ENCODE measurements at regions not wholly inside any gene's neighbourhood (a gene's known extent, or its start where the extent isn't known, plus 50 kb on each side); places are given as distances from the start of the nearest gene placed in this dataset.

DNA sequence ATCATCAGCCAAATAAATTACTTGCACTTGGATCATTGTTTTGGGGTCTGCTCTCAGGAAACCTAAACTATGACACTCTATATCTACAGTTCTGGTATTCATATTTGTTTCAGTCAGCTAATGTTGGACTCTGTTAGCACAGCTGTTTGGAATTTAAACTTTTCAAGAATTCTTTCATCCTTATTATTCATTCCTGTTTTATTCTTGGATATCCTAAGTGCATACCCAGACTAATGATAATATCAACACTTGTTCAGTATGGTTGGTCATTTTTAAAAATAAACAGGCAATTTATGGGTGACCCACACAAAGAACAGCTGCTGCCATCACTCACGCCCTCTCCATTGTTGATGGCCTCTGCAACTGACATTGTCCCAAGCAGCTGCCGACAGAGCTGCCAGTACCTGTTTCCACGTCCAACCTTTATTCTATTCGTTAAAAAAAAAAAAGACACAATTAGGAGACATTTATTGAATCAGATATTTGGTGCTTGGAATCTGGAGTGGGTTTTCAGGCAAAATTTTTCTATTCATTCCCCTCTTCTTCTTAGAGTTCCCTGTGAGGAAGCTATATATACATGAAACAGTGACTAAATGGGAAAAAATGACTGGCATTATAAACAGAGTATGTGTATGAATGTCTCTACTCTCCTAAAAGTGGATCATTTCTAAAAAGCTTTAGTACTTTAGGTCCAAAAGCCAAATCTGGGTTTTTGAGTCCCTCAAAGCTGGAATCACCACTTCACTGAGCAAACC lies 252.1 kb upstream of the NAV3 start:
- no peak for DNase-seq (ENCODE audit: low read depth in 4 of 4, low spot score in 2 of 4)

DNA sequence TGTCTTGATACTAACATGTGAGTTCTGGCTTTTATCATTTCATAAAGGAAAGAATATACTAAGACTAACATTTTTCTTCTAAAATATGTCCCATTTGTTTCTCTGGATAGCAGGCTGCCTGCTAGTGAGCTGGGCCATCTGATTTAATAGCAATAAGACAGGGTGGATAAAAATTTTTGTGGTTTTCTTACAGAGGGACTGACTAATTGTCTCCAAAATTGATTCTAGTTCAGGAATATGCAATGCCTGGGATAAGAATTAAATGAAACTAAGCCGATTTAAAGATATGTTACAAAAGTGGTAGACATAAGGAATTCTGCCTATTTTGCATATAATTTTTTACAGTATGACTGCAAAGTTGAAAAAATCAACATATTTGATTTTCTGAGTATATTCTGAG lies 252.9 kb upstream of the NAV3 start:
- DNase-seq (ENCODE audit: low read depth in 4 of 4, low spot score in 2 of 4): no peak

DNA sequence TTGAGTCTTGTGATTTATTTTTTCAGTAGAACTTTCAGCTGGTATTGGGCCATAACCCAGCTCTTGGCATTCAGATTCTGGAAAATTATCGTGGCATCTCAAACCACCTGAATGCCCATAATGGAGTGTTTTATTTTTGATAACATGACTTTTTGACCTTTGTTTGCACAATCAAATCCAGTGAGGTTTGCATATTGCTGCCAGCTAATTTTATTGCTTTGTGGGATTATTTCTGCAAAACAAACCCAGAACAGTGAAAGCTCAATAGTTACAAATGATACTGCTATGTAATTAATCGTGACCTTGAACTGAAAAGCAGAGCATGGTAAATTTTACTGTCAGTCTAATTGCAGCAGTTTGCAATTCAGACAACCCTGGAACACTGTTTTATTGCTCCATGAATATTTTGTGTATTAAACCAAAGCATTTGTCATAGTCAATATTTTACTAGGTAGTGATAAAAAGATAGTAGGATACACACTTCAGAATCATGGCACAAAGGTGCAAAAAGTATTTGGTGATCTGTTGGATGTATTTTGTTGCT lies 255.2 kb upstream of the NAV3 start:
- no peak for DNase-seq (ENCODE audit: low read depth in 4 of 4, low spot score in 2 of 4)

DNA sequence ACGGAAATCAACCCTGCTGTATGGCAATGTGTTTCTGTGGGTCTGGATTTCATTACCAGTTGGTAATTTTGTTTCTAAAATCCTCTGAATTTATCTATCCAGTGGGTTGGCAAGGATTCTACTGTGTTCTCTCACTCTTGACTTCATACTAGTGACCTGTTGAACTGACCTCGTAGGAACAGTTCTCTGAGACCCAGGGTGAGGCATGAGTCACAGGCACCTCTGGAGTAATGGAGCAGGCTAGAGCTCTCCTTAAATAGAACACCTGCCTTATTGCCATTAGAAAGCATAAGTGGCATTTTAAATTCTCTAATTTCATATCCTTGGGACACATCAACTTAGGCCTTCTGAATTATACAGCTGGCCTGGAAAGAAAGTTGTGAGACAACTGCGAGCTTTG lies 258.3 kb upstream of the NAV3 start:
- DNase-seq (ENCODE audit: low read depth in 4 of 4, low spot score in 2 of 4): no peak

GRCh38 chr12:77571768-77572167 lies 258.9 kb upstream of the NAV3 start:
- DNase-seq (ENCODE audit: low read depth in 4 of 4, low spot score in 2 of 4): no peak

DNA sequence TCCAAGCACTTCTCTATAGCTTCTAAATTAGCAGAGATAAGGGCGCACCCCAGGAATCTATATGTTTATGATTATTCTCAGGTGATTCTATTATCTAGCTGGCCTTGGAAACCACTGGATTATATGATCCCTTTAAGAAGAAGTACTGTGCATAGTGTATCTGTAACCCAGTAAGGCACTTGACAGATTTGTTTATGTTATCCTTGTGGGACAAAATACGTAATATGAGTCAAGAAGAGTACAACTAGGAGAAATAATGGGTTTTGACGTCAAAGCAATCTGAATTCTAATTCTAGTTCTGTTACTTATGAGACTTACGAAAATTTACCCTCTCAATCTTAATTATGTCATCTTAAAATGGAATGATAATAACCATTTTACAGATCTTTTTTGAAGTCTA lies 259.6 kb upstream of the NAV3 start:
- no peak for DNase-seq (ENCODE audit: low read depth in 4 of 4, low spot score in 2 of 4)

DNA sequence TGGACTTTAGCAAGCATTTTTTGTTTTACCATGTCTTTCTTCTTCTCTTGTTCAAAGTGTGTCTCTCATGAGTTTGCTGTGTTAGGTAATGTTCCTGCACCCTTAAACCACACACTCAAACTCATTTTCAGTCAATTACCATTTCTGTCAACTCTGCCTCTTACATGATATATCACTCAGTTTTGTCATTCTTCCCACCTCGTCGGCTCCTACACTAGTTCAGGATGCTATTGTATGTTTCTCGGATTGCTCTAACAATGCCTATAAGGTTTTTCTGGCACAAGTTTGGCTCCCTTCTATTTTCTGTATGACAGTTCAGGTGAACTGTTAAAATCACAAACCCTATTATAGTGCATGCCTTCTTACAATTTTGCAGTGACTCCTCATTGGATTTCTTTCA lies 260.8 kb upstream of the NAV3 start:
- no peak for DNase-seq (ENCODE audit: low read depth in 4 of 4, low spot score in 2 of 4)

GRCh38 chr12:77560714-77561113 lies 270.0 kb upstream of the NAV3 start:
- DNase-seq (ENCODE audit: low read depth in 4 of 4, low spot score in 2 of 4): no peak

GRCh38 chr12:77559400-77560074 lies 271.2 kb upstream of the NAV3 start:
- DNase-seq (ENCODE audit: low read depth in 4 of 4, low spot score in 2 of 4): no peak

GRCh38 chr12:77555074-77555473 lies 275.6 kb upstream of the NAV3 start:
- DNase-seq (ENCODE audit: low read depth in 4 of 4, low spot score in 2 of 4): no peak

- no peak for DNase-seq (ENCODE audit: low read depth in 4 of 4, low spot score in 2 of 4)
These were observed 276.6 kb upstream of the NAV3 start for GRCh38 chr12:77553976-77554619.

DNA sequence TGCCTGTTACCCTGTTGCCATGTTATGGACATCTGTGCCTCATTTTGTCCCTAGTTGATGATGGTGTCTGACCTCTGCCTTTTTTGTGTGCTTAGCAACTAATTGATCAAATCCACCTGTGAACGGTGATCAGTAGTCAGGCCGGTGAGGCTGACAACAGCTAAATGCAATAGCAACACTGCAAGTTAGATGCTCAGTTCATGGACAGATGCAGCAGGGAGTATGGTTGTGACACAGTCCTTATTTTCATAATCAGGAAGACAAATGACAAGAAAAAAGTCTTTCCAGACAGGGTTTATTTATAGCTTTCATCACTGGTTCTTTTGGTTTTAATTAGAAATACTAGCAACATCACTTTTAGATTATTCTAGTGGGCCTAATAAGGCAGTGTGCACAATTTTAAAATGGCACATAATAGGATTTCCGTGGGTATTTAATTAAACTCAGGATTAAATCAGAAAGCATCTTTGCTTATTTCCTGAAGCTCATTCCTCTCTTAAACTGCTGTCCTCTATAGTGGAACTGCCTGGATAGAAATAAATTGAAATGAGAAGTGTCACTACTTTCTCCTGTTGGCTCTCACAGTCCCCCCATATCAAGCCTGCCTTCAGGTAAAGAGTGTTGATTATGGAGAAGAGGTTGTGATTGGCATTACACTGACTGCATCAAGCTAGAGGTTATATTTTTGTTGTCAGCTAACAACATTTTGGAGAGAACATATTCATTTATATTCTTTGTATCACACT lies 281.1 kb upstream of the NAV3 start:
- DNase-seq (ENCODE audit: low read depth in 4 of 4, low spot score in 2 of 4): no peak

DNA sequence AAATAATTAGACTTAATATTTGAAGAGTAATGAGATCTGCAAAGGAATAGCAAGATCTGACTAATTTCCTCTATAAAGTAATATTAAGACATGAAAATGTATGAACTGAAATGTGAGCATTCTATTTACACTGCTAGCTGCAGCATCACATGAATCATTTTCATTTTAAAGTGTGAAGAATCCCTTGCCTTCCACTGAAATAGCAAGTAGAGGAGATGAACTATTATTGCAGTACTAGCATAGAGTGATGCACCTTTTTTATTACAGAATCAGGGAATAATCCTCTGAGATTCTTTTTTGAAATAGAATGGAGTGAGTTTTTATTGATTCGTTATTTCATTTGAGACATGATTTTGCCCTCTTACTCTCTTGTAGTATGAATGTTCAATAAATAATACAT lies 281.9 kb upstream of the NAV3 start:
- no peak for DNase-seq (ENCODE audit: low read depth in 4 of 4, low spot score in 2 of 4)

DNA sequence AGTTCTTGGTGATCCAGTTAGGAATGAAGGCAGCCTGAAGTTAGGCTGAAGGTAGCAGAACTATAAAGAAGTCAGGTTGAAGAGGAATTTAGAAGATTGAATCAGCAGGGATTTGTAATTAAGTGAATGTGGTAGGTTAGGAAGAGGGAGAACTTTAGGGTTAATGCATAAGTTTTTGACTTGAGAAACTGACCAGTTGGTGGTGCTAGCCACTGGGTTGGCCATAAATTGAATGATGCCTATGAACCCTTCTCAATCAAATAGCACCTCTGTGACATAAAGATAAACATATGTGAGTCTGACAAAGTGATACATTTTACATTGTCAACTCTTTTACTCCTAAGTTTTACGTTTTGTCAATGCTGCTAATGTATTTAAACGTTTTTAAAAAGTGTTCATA lies 290.6 kb upstream of the NAV3 start:
- no peak for DNase-seq (ENCODE audit: low read depth in 4 of 4, low spot score in 2 of 4)

DNA sequence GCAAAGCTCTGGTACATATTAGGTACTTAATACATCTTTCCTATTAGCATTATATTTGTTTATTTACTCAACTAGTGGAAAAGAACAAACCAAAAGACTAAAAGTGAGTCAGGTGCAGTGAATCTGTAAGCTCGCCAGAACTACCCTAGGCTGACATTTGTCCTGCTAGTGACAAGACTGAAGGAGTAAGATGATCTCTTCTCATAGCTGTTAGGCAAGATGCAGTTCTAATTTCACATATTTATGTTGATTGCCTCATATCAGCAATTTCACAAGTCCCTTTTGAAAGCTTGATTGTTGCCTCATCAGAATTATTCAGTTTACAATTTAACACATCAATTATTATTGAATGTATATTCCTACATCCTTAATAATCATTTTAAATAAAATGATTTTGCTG lies 293.0 kb upstream of the NAV3 start:
- DNase-seq (ENCODE audit: low read depth in 4 of 4, low spot score in 2 of 4): no peak

- no peak for DNase-seq (ENCODE audit: low read depth in 4 of 4, low spot score in 2 of 4)
These were observed 295.0 kb upstream of the NAV3 start for GRCh38 chr12:77535734-77536133.

DNA sequence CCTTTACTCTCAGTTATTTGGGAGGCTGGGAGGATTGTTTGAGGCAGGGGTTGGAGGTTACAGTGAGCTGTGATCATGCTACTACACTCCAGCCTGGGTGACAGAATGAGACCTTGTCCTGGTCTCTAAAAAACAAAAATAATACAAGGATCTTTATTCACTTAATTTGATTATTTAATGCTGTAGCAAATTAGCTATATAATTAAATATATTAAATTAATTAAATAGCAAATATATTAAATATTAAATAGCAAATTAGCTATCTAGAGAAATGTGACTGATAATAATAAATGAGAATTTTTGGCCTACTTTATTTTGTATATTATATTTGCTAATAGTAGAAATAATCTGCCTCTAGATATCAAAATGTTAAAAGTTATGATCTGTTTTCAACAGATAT lies 298.8 kb upstream of the NAV3 start:
- no peak for DNase-seq (ENCODE audit: low read depth in 4 of 4, low spot score in 2 of 4)

DNA sequence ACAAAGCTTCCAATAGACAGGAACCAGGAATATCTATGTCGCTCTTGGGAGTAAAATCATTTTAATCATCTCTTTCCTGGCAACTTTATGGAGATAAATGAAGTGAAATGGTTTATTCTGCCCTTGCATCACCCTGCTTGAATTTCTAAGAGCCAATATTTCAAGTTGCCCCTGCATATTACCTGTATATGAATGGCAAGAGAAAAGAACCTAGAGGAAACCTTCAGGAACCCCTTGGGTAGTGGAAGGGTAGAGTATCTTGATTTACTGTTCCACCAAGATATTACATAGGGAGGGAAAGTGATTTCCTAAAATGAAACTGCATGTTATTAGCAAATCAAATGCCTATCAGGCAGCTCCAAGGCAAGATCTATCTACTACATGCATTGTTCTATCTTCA lies 308.4 kb upstream of the NAV3 start:
- no peak for DNase-seq (ENCODE audit: low read depth in 4 of 4, low spot score in 2 of 4)

- no peak for DNase-seq (ENCODE audit: low read depth in 4 of 4, low spot score in 2 of 4)
These were observed 309.1 kb upstream of the NAV3 start for GRCh38 chr12:77521508-77522115.

GRCh38 chr12:77514511-77514910 lies 316.2 kb upstream of the NAV3 start:
- no peak for DNase-seq (ENCODE audit: low read depth in 4 of 4, low spot score in 2 of 4)

DNA sequence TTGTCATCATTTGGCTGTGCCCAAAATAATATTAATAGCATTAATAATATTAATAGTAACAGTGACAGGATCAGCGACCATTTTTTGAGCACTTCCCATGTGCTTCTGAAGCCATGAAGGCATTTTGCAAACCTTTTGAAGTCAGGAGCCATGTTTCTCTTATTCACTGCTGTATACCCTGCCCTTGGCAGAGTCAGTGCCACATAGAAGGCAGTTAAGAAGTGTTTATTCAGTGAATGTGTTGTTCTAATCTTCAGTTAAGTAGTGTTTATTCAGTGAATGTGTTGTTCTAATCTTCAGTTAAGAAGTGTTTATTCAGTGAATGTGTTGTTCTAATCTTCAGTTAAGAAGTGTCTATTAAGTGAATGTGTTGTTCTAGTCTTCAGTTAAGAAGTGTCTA lies 319.7 kb upstream of the NAV3 start:
- DNase-seq (ENCODE audit: low read depth in 4 of 4, low spot score in 2 of 4): no peak

Data from left renal cortex interstitium (tissue), 4 donors.